Activated naive CD4-positive, alpha-beta T cell treated with anti-CD3 and anti-CD28 coated beads, Interleukin-2, amount 50 U/mL, for 72 hours (primary cell): ENCODE measurements at regions not wholly inside any gene's neighbourhood (a gene's known extent, or its start where the extent isn't known, plus 50 kb on each side); places are given as distances from the start of the nearest gene placed in this dataset.

Experiments
- ATAC-seq, 2 donors: fragments of 150-1000 bp; cut with Tn5 transposase; 2 replicates each; pipeline ENCODE4 v1.10.0; 2021; ENCODE audit warnings: mild to moderate bottlenecking in 2 of 2, moderate library complexity in 2 of 2
- DNase-seq, 2 donors: peaks; one replicate each; pipeline ENCODE4 v3.0.0; 2021 to 2022; ENCODE audit warnings: low spot score in 2 of 2
- H3K27ac Mint-ChIP-seq, 2 donors: one replicate each; pipeline ENCODE4 v1.8.0; 2022; ENCODE audit warnings: mild to moderate bottlenecking in 2 of 2, mixed read lengths in 2 of 2
- H3K36me3 Mint-ChIP-seq, 2 donors: one replicate each; pipeline ENCODE4 v1.8.0; 2022; ENCODE audit warnings: mixed read lengths in 2 of 2
- H3K9me3 Mint-ChIP-seq, 2 donors: one replicate each; pipeline ENCODE4 v1.8.0; 2022; ENCODE audit warnings: mixed read lengths in 2 of 2

DNA sequence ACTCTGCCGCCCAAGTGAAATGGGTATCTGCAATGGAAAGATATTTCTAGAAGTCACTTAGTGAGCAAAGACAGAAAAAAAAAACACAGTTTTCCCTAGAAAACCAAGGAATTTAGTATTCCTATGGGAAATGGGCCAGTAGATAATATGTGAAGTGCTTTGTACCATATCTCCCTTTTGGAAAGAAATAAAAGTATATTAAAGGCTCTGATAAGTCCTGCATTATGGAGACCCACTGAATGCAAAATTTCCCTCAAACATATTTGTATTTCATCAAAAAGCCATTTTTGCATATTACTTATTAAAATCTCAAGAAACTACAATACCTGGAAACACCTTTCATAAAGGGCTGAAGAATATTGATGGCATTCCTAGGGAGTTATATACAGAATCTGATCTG lies 51.6 kb upstream of the DYNLRB2 start:
- DNase-seq (no peak), ATAC-seq (no peak)
- Mint-ChIP-seq H3K36me3 (no peaks in the 10 kb centered on the region), H3K9me3 (peaks cover 0 to 14% of the 10 kb centered on the region in 2 donors), H3K27ac (no peak overlapping the region)

DNA sequence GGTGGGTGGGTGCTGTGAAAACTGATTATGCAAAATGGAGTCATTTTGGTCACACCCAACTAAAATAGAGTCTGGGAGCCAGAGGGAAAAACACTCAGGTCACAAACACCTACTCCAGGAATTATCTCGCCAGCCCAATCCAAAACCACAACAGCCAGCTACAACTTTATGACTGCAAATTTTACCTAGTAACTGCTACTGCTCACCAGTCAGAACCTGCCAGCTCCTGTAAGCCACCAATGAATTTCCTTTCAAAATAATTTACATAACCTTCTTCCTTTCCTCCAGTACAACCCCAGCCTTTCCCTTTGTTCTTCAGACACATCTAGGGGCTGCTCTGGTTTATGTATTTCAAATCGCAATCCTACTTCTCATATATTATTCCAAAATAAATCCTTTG lies 52.6 kb upstream of the DYNLRB2 start:
- ATAC-seq (no peak), DNase-seq (no peak)
- Mint-ChIP-seq H3K9me3 (peaks cover 0 to 19% of the 10 kb centered on the region in 2 donors), H3K27ac (no peak overlapping the region), H3K36me3 (peaks cover 0 to 4% of the 10 kb centered on the region in 2 donors)

DNA sequence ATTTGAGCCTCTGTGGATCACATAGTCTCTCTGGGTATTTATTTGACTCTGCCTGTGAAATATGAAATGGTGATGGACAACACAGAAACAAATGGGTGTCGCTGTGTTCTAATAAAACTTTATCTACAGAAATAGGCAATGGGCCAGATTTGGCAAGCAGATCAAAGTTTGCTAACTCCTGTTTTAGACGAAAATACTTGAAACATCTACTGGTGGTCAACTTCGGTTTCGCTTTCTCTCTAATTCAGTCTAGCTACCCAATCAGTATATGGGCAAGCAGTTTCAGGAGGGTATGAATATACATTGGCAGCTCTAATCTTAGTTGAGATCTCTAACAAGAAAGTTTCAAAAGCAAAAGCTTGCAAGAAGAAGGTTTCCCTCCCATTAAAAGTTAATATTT lies 60.1 kb upstream of the DYNLRB2 start:
- DNase-seq (no peak), ATAC-seq (no peak)
- H3K9me3 Mint-ChIP-seq = peaks cover 0 to 8% of the 10 kb centered on the region in 2 donors
- H3K36me3 Mint-ChIP-seq = peaks cover 0 to 6% of the 10 kb centered on the region in 2 donors
- H3K27ac Mint-ChIP-seq = no peak overlapping the region

DNA sequence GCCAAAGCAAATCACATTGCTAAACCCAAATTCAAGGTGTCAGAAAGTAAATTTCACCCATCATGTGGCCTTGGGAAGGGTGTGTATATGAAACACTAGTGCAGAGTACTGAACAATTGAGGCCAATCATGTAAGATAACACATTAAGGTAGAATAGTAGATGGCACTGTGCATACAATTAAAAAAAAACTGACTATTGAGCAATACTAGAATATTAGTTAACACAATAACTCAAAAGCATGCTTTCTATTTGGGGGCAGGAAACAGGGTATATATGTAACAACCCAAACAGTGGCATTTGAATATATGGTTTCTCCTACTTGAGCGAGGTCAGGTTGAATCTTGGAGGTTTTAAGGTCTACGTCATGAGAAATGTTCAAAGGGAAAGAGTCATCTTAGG lies 63.0 kb upstream of the DYNLRB2 start:
- no peaks in the 10 kb centered on the region for H3K9me3 Mint-ChIP-seq
- no peak for ATAC-seq
- no peak for DNase-seq
- no peak overlapping the region for H3K27ac Mint-ChIP-seq
- H3K36me3 Mint-ChIP-seq = no peaks in the 10 kb centered on the region

DNA sequence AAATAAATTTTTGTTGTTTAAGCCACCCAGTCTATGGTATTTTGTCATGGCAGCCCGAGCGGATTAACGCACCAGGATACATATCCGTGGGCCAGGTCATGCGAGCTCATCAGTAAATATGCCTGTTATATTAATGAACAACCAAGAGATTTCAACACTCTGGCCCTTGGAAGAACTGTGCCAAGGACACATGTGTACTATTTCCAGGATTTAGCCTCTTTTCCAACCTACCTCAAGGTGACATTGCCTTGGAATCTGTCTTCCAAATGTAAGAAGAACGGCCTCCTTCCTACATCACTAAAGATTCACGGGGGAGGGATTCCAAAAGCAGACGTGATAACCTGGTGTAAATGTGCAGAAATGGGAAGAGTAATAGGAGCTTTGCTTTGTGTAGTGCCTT lies 72.8 kb upstream of the DYNLRB2 start:
- Mint-ChIP-seq H3K36me3 (no peaks in the 10 kb centered on the region), H3K9me3 (no peaks in the 10 kb centered on the region), H3K27ac (no peak overlapping the region)
- ATAC-seq = no peak
- no peak for DNase-seq

DNA sequence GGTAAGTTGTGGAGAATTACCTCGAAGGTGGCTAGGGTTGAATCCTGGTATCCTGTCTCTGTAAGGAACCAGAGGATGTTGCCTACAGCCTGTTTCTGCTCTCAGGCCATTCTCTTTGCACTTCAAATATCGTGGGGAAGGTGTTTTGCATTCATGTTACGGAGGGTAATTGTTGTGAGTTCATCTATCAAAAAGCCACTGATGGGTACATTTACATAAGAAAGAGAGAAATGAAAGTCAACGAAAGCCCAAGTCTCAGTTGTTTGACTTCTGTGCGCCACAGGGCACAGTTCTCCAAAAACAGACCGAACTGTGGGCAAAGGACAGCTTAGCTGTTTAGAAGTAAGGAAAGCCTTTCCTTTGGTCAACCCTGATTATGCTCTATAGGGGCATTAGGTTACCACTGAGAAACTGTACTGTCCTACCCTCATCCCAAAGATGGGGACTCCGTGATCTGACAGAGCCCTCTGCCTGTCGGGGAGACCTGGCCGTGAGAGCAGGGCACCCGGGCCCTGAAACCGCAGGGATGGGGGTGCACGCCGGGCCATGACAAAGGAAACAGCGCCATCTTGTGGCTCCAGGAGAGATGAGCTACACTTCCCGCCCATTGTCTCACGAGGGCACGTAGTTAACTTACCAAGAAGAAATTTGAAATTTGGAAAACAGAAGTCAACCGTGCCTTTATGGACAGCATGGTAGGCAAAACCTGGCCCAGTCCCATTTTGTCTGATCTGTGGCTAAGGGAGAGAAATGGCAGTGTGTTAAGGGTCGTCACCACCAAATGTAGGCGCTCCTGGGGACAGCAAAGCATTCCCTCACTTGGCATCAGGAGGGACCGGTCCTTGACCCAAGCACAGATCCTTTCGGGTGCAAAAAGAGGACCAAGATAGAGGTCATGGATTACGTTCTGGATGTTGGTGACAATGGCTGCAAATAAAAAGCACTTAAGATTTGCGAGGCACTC lies 74.5 kb upstream of the DYNLRB2 start:
- Mint-ChIP-seq H3K36me3 (no peaks in the 10 kb centered on the region), H3K27ac (no peak overlapping the region), H3K9me3 (no peaks in the 10 kb centered on the region)
- ATAC-seq (peak; percentile 55 to 90), DNase-seq (peak; percentile 58 to 74)

DNA sequence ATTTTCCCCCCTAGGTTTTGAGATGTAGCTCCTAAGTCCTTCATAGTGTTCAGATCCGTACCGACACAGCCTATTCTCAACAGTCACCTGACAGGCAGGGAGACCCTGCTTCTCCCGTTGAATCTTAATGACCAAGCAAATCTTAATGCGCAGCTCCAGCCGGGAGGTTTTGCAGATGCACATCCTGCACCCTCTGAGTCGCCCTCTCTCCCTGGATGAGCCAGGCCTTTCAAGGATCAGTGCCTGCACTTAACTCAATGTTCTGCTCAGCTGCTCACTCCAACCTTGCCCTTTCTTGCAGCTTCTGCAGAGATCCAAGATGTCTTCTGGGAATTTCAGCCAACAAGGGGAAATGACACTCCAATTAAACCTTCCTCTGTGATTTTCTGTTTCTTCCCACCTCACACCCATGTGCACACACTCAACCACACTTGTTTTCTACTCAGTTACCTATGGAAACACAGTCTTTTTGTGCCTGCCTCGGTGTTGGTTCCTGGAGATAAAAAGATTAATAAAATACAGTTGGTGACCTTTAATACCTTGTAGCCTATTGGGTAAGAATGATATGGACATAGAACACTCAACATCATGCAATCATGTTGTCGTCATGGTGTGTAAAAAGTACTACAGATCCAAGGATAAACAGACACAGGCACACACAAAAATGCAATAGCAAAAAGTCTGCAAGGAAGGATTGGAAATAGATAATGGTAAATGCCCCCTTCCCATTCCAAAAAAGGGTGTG lies 76.9 kb upstream of the DYNLRB2 start:
- H3K27ac Mint-ChIP-seq = no peak overlapping the region
- no peaks in the 10 kb centered on the region for H3K36me3 Mint-ChIP-seq
- H3K9me3 Mint-ChIP-seq = no peaks in the 10 kb centered on the region
- DNase-seq (no peak), ATAC-seq (no peak)

DNA sequence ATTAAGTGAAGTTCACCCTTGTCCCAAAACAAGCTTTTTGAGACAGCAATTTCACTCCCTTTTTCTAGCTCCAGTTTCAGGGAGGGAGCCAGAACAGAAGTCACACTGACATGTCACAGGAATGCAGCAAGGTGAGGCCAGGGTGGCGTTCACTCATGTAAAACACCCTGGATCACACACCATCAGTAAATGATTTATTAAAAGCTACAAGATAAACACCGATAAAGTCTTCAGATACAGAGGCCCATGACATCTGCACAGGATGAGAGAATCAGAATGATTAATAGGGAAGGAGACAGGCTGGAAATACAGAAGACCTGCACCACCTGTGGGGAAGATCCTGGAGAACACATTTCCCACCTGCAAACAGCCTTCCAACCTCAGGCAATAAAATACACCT lies 77.5 kb upstream of the DYNLRB2 start:
- DNase-seq (no peak), ATAC-seq (no peak)
- Mint-ChIP-seq H3K27ac (no peak overlapping the region), H3K36me3 (no peaks in the 10 kb centered on the region), H3K9me3 (no peaks in the 10 kb centered on the region)

DNA sequence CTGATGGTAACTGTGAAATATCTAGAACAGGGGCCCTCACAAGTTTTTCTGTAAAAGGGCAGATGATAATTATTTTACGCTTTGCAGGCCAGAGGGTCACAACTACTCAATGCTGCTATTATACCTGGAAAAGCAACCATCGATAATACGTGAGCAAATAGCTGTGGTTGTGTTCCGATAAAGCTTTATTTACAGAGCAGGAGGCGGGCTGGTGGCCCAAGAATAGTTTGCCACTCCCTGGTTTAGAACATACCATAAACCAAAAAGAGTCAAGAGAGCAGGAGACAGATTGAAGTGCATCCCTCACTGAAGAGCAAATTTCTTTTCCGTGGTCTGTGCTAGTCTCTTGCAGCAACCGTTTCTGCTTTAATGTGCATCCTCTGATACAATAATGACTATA lies 77.9 kb upstream of the DYNLRB2 start:
- no peak overlapping the region for H3K27ac Mint-ChIP-seq
- ATAC-seq = no peak

DNA sequence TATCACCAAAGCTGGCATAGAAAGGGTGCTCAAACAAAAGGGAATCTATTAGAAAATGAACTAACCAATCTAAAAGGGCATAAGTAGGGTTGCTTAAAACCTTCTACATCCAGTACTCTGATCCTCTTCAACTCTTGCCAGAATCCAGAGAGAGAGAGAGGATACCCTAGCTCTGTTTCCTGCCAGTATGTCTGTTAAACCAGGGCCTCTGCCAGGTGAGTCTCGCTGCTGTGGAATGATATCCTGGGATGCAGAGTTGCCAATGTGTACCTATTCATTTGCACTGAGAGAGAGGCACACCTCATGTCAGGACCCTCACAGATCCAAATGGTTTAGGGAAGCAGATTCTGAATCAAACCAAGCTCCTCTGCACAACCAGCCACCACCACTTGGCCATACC lies 79.8 kb upstream of the DYNLRB2 start:
- Mint-ChIP-seq H3K36me3 (no peaks in the 10 kb centered on the region), H3K27ac (no peak overlapping the region), H3K9me3 (no peaks in the 10 kb centered on the region)
- DNase-seq (no peak), ATAC-seq (no peak)

More for the DNA sequence above, 77.9 kb upstream of the DYNLRB2 start:
- no peaks in the 10 kb centered on the region for H3K9me3 Mint-ChIP-seq
- no peak for DNase-seq
- H3K36me3 Mint-ChIP-seq = no peaks in the 10 kb centered on the region

DNA sequence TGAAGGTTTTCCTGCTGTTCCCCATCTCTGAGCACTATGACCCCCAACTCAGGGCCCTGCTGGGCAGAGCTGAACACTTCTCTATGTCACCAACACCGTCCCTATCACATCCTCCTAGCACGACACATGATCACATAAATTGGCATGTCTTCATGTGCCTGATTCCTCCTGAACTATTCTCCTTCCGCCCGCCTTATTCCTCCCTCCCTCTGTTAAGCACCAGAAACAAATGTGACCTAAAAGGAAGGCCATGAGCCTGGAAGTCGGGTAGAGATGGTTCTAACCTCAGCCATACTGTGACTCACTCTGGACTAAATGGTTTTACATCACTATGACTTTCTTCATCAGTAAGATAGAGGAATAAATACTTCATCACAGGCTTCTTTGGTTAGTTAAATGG lies 80.8 kb upstream of the DYNLRB2 start:
- ATAC-seq (no peak), DNase-seq (no peak)
- Mint-ChIP-seq H3K9me3 (no peaks in the 10 kb centered on the region), H3K36me3 (no peaks in the 10 kb centered on the region), H3K27ac (no peak overlapping the region)

DNA sequence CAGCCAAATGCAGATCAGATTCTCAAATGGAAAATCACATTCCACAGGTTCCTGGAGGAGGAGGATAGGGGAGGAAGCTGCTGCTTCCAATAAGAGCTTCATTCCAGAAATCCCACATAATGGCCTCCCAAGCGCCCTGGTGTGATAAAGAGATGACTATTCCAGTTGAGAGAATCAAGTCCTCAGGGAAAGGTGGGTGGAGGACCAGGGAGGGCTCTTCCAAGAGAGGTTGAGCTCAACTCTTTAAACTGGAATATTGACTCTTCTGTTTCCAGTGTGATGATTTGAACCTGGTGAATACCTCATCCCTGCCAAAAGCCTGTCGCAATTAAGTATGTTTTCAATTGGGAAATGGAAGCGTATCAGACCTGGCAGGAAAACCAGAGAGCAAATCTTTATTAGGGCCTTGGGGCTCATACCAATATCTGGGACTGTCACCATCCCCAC lies 81.4 kb upstream of the DYNLRB2 start:
- Mint-ChIP-seq H3K9me3 (no peaks in the 10 kb centered on the region), H3K27ac (no peak overlapping the region), H3K36me3 (no peaks in the 10 kb centered on the region)
- ATAC-seq (no peak), DNase-seq (no peak)

DNA sequence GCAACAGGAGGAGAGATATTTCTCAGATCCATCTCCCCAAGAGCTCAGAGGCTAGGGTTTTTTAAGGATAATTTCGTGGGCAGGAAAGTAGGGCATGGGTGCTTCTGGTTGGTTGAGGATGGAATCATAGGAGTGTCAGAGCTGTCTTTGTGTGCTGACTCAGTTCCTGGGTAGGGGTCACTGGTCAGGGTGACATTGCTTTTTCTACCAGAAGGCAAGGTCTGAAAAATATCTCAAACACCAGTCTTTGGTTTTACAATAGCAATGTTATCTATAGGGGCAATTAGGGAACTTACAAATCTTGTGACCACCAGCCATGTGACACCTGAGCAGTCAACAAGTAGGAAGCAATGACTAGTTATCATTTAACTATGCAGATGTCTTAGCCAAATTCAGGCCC lies 82.9 kb upstream of the DYNLRB2 start:
- H3K9me3 Mint-ChIP-seq = no peaks in the 10 kb centered on the region
- DNase-seq (no peak), ATAC-seq (no peak)
- H3K36me3 Mint-ChIP-seq = no peaks in the 10 kb centered on the region
- H3K27ac Mint-ChIP-seq = no peak overlapping the region

DNA sequence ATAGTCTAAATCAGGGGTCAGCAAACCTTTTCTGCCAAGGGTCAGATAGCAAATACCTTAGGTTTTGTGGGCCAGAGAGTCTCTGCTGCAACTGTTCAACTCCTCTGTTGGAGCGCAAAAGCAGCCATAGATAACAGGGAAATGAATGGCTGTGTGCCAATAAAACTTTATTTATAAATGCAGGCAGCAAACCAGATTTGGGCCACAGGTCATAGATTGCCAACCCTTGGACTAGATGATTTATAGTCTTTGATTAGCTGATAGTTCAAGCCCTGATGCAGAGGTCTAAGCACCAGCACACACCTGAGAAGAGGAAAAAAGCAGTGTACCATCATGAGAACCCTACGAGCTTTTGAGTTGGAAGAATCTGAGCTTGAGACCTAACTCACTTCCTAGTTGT lies 86.0 kb upstream of the DYNLRB2 start:
- no peaks in the 10 kb centered on the region for H3K9me3 Mint-ChIP-seq
- DNase-seq = no peak
- no peak for ATAC-seq
- H3K27ac Mint-ChIP-seq = no peak overlapping the region
- H3K36me3 Mint-ChIP-seq = no peaks in the 10 kb centered on the region

DNA sequence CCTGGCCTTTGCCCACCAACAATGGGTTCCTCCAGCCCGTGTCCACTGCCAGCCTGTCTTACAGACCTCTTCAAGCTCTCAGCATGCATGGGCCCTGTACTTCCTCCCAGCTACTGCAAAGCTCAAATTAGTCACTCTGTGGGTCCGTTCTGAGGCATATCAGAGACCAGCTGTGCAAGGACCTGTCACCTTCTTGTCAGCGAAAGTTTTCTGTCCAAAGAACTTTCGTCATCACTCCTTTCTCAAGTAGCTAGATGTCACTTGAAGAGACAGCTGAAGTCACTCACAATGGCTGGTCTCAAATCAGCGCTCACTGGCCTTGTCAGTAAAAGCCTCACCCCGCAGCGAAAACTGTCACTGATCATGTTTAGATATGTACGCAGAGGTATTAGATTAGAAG lies 91.4 kb upstream of the DYNLRB2 start:
- DNase-seq = no peak
- no peak overlapping the region for H3K27ac Mint-ChIP-seq
- no peak for ATAC-seq
- no peaks in the 10 kb centered on the region for H3K9me3 Mint-ChIP-seq
- H3K36me3 Mint-ChIP-seq = no peaks in the 10 kb centered on the region

DNA sequence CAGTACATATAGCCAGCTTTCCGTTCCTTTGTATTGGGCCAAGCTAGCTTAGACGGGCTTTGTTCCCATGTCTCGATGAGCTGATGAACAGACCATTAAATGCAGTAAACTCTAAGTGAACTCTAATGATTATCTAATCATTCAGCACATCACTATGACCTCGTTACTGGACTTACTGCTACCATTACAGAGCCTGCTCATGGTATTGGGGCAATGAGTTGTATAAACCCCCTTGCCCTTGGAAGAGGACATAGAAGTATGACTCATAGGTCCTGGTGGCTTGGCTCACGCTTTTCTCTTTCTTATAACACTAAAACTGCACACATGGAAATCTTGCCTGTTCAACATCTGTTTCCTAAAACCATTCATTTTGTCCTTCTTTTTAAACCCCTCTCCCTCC lies 93.6 kb upstream of the DYNLRB2 start:
- ATAC-seq = no peak
- Mint-ChIP-seq H3K9me3 (no peaks in the 10 kb centered on the region), H3K27ac (no peak overlapping the region), H3K36me3 (no peaks in the 10 kb centered on the region)
- no peak for DNase-seq

DNA sequence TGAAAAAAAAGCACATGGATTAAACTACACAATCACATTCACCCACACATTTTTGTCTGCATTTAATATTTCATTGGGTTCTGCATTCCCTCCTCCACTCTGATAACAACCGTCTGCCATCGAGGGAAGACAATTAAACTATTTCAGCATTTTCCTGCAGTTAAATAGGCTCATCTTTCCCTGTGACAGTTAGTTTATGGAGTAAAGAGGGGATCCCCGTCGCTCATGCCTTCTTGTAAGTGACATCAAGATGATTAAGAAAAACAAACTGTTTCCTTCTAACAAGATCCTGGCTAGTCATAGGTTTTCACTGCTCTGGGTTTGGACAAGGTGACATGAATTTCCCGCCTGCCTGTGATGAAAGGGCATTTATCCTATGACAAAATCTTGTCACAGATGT lies 98.0 kb upstream of the DYNLRB2 start:
- ATAC-seq (no peak), DNase-seq (no peak)
- H3K9me3 Mint-ChIP-seq = no peaks in the 10 kb centered on the region
- no peaks in the 10 kb centered on the region for H3K36me3 Mint-ChIP-seq
- H3K27ac Mint-ChIP-seq = no peak overlapping the region

DNA sequence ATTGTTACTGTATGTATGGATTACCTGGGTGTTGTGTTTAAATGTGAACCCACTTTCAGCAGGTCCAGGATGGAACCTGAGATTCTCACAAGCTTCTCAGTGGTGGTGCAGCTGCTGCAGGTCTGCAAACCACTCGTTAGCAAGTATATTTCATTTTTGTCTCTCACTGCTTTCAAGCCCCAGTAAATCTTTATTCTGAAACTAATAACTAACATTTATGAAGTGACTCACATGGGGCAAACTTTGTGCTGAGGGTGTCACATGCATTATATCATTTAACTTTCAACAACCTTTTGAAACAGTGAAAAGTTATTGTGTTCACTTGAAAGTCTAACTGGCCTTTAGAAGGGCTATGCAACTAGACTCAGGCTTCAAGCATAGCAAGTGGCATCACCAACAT lies 98.9 kb upstream of the DYNLRB2 start:
- H3K9me3 Mint-ChIP-seq = no peaks in the 10 kb centered on the region
- no peak for DNase-seq
- no peaks in the 10 kb centered on the region for H3K36me3 Mint-ChIP-seq
- no peak overlapping the region for H3K27ac Mint-ChIP-seq
- no peak for ATAC-seq
